Brain microvascular endothelial cell (primary cell): ENCODE measurements at regions not wholly inside any gene's neighbourhood (a gene's known extent, or its start where the extent isn't known, plus 50 kb on each side); places are given as distances from the start of the nearest gene placed in this dataset.

Source experiments
- DNase-seq: peaks from one replicate; pipeline ENCODE4 v3.0.0-alpha.2; 2020
- H3K27ac ChIP-seq: fragments of 250-450 bp; sonication (Bioruptor Pico); 2 replicates; pipeline ENCODE4 v1.5.1; 2020; ENCODE audit warnings: mild to moderate bottlenecking, moderate library complexity
- H3K27me3 ChIP-seq: fragments of 250-450 bp; sonication (Bioruptor Pico); replicated peaks from 2 replicates; pipeline ENCODE4 v1.5.1; 2020; ENCODE audit warnings: mild to moderate bottlenecking
- H3K36me3 ChIP-seq: fragments of 250-450 bp; sonication (Bioruptor Pico); replicated peaks from 2 replicates; pipeline ENCODE4 v1.5.1; 2020; ENCODE audit warnings: mild to moderate bottlenecking
- H3K4me3 ChIP-seq: 2 replicates; pipeline ENCODE4 v1.5.1; 2011; ENCODE audit warnings: low read depth, mild to moderate bottlenecking, control low read depth, low read length, moderate library complexity
- CTCF ChIP-seq: IDR thresholded peaks from 2 replicates; pipeline ENCODE4 v1.5.1; 2011; ENCODE audit warnings: low read depth, mild to moderate bottlenecking, moderate library complexity, low read length, control low read depth, inconsistent platforms; ENCODE audit errors: missing control alignments
- in situ Hi-C: cut with HindIII; loops from 2 replicates; pipeline ENCODE4 v1.10.0; 2017; ENCODE audit warnings: low sequenced_read_pairs, low pct_ligation_motif_present

DNA sequence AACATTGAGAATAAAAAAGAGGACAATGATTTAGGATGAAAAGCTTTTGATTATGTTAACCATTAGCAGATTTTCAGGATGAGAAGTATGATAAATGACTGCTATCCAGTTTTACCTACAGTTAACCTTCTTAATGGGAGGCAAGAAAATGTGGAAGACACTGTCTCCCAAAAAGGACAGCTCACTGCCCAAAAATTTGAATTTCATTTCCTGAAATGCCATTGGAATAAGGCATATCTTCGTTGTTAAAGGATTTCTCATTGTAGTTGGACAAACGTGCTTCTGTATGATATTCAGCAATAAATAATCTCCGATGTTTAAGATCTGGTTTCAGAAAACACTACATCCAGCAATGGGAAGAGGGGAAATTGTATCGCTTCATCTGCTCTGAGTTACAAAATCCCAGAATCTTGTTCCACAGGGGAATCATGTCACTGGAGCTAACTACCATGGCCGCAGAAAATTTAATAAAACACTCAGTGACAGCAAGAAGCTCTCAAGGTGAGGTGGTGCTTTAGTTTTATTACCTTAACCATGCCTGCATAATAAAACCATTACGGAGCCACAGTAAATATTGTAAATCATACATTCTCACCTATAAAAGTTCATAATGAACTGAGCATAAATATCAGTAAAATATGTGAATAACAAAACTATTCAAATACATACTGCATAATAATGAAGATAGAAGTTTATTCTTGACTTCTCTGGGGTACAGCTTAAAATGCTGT lies 552.3 kb downstream of the PCDH7 start:
- Histone ChIP-seq H3K4me3 (no peak overlapping the region), H3K36me3 (no peaks in the 10 kb centered on the region), H3K27me3 (no peaks in the 10 kb centered on the region), H3K27ac (no peak overlapping the region)
- DNase-seq: no peak
- in situ Hi-C loops: no loop called here
- TF ChIP-seq CTCF: no peak

- Histone ChIP-seq H3K4me3 (no peak overlapping the region), H3K36me3 (no peaks in the 10 kb centered on the region), H3K27me3 (no peaks in the 10 kb centered on the region), H3K27ac (no peak overlapping the region)
- TF ChIP-seq CTCF: no peak
- no peak for DNase-seq
- in situ Hi-C loops: no loop called here
Measured at GRCh38 chr4:31275906-31276305, 555.7 kb downstream of the PCDH7 start.

DNA sequence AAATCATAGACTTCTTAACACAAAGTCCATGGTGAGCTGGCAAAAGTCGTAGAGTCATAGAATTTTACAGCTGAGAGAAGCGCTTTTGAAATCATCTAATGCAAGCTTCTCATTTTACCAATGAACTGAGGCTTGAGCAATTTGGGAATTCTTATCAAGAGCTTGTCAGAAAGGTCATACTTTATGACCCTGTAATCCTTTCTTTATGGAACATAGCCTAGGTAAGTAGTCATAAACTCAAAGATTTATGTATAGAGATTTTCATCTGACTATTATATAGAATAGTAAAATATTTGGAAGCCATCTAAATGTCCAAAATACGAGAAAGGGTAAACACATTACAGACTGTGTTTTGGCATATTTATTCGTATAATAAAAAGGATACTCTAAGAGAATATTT lies 563.5 kb downstream of the PCDH7 start:
- no peak for TF ChIP-seq CTCF
- Histone ChIP-seq H3K27ac (no peak overlapping the region), H3K4me3 (no peak overlapping the region), H3K27me3 (no peaks in the 10 kb centered on the region), H3K36me3 (no peaks in the 10 kb centered on the region)
- in situ Hi-C loops: no loop called here
- DNase-seq: no peak

GRCh38 chr4:31290836-31291235 lies 570.7 kb downstream of the PCDH7 start:
- Histone ChIP-seq H3K27me3 (no peaks in the 10 kb centered on the region), H3K4me3 (no peak overlapping the region), H3K36me3 (no peaks in the 10 kb centered on the region), H3K27ac (no peak overlapping the region)
- TF ChIP-seq CTCF: no peak
- DNase-seq: no peak
- in situ Hi-C loops: no loop called here

GRCh38 chr4:31291238-31291637 lies 571.1 kb downstream of the PCDH7 start:
- in situ Hi-C loops: no loop called here
- DNase-seq: no peak
- no peak for TF ChIP-seq CTCF
- no peak overlapping the region for H3K27ac ChIP-seq
- no peak overlapping the region for H3K4me3 ChIP-seq
- H3K27me3 ChIP-seq: no peaks in the 10 kb centered on the region
- H3K36me3 ChIP-seq: no peaks in the 10 kb centered on the region

DNA sequence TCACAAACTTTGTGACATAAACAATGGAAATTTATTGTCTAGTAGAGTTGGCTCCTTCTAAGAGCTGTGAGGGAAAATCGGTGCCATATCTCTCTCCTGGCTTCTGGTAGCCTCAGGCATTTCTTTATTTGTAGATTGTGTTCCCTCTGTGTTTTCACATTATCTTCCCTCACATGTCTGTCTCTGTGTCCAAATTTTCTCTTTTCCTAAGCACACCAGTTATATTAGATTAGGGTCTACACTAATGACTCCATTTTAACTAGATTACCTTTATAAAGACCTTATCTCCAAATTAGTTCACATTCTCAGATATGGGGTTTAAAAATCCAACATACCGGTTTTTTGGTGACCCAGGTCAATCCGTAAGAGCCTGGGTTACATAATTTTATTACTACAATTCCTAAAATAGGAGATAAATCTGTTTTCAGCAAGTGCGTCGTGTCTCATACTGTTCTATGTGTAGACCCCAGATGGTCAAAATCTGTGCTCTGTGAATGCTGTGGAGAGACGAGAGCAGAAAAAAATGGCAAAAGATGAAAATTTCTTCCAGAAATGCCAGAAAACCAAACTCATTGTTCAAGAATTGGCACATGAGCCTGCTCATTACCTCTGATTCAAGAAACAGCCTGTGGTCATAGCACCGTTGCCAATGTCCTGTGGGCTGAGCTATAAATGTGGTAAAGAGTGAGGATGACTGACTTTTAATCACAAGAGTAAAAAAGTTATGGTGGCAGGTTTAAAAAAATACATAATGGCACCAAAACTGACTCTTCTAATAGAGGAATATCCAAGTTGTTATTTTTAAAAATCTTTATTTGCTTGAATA lies 574.7 kb downstream of the PCDH7 start:
- Histone ChIP-seq H3K4me3 (no peak overlapping the region), H3K27me3 (no peaks in the 10 kb centered on the region), H3K27ac (no peak overlapping the region), H3K36me3 (no peaks in the 10 kb centered on the region)
- DNase-seq: no peak
- no peak for TF ChIP-seq CTCF
- in situ Hi-C loops: no loop called here
